Endothelial cell (in vitro differentiated cells): ENCODE measurements at regions not wholly inside any gene's neighbourhood (a gene's known extent, or its start where the extent isn't known, plus 50 kb on each side); places are given as distances from the start of the nearest gene placed in this dataset.

Source experiments
- DNase-seq: peaks from one replicate; pipeline ENCODE4 v3.0.0; 2021; ENCODE audit warnings: low spot score
- H3K27ac Mint-ChIP-seq: one replicate; pipeline ENCODE4 v1.8.0; 2021; ENCODE audit warnings: mixed read lengths, inconsistent platforms; ENCODE audit not compliant: unreplicated experiment
- H3K27me3 Mint-ChIP-seq: one replicate; pipeline ENCODE4 v1.8.0; 2021; ENCODE audit warnings: mild to moderate bottlenecking, moderate library complexity, mixed read lengths, inconsistent platforms; ENCODE audit not compliant: unreplicated experiment
- H3K36me3 Mint-ChIP-seq: one replicate; pipeline ENCODE4 v1.8.0; 2021; ENCODE audit warnings: mild to moderate bottlenecking, low read depth, mixed read lengths, inconsistent platforms; ENCODE audit not compliant: unreplicated experiment
- H3K4me1 Mint-ChIP-seq: one replicate; pipeline ENCODE4 v1.8.0; 2021; ENCODE audit warnings: mild to moderate bottlenecking, mixed read lengths, inconsistent platforms; ENCODE audit not compliant: unreplicated experiment
- H3K4me3 Mint-ChIP-seq: one replicate; pipeline ENCODE4 v1.8.0; 2021; ENCODE audit warnings: mild to moderate bottlenecking, mixed read lengths, inconsistent platforms; ENCODE audit not compliant: unreplicated experiment
- H3K9me3 Mint-ChIP-seq: one replicate; pipeline ENCODE4 v1.8.0; 2021; ENCODE audit warnings: mixed read lengths, inconsistent platforms; ENCODE audit not compliant: unreplicated experiment
- CTCF ChIP-seq: fragments of 200-600 bp; sonication (generic); IDR thresholded peaks from one replicate; pipeline ENCODE4 v1.5.0; 2021; ENCODE audit warnings: antibody characterized with exemption; ENCODE audit not compliant: unreplicated experiment

- no peaks in the 10 kb centered on the region for H3K27me3 Mint-ChIP-seq
- no peak for DNase-seq
- no peaks in the 10 kb centered on the region for H3K36me3 Mint-ChIP-seq
- no peak overlapping the region for H3K27ac Mint-ChIP-seq
- TF ChIP-seq CTCF, result no peak
- no peak overlapping the region for H3K4me3 Mint-ChIP-seq
- no peaks in the 10 kb centered on the region for H3K9me3 Mint-ChIP-seq
- H3K4me1 Mint-ChIP-seq, result peaks cover 14% of the 10 kb centered on the region
Measured at GRCh38 chr6:40892223-40892622, 146.8 kb downstream of the UNC5CL start.

GRCh38 chr6:40891686-40892085, 147.3 kb downstream of the UNC5CL start:
- Mint-ChIP-seq H3K9me3 (no peaks in the 10 kb centered on the region), H3K4me3 (no peak overlapping the region), H3K27me3 (no peaks in the 10 kb centered on the region), H3K4me1 (peaks cover 14% of the 10 kb centered on the region), H3K36me3 (no peaks in the 10 kb centered on the region), H3K27ac (peak overlapping the region; percentile 1)
- TF ChIP-seq CTCF, result no peak
- DNase-seq, result no peak

- Mint-ChIP-seq H3K4me1 (peaks cover 14% of the 10 kb centered on the region), H3K27ac (no peak overlapping the region), H3K4me3 (no peak overlapping the region), H3K9me3 (no peaks in the 10 kb centered on the region), H3K27me3 (no peaks in the 10 kb centered on the region), H3K36me3 (no peaks in the 10 kb centered on the region)
- DNase-seq, result no peak
- TF ChIP-seq CTCF, result no peak
Measured at GRCh38 chr6:40891131-40891530, 147.9 kb downstream of the UNC5CL start.

- no peak overlapping the region for H3K27ac Mint-ChIP-seq
- H3K4me3 Mint-ChIP-seq, result no peak overlapping the region
- DNase-seq, result no peak
- H3K27me3 Mint-ChIP-seq, result no peaks in the 10 kb centered on the region
- peaks cover 15% of the 10 kb centered on the region for H3K4me1 Mint-ChIP-seq
- TF ChIP-seq CTCF, result no peak
- H3K9me3 Mint-ChIP-seq, result no peaks in the 10 kb centered on the region
- H3K36me3 Mint-ChIP-seq, result no peaks in the 10 kb centered on the region
Measured at GRCh38 chr6:40889137-40889832, 149.7 kb downstream of the UNC5CL start.

- no peak for DNase-seq
- TF ChIP-seq CTCF, result no peak
- no peak overlapping the region for H3K4me3 Mint-ChIP-seq
- H3K4me1 Mint-ChIP-seq, result peaks cover 15% of the 10 kb centered on the region
- H3K36me3 Mint-ChIP-seq, result no peaks in the 10 kb centered on the region
- H3K27me3 Mint-ChIP-seq, result no peaks in the 10 kb centered on the region
- H3K27ac Mint-ChIP-seq, result no peak overlapping the region
- H3K9me3 Mint-ChIP-seq, result no peaks in the 10 kb centered on the region
Measured at GRCh38 chr6:40888456-40888990, 150.5 kb downstream of the UNC5CL start.
